COR-L47 (cell line): ENCODE measurements at regions not wholly inside any gene's neighbourhood (a gene's known extent, or its start where the extent isn't known, plus 50 kb on each side); places are given as distances from the start of the nearest gene placed in this dataset.

Experiments
- DNase-seq: peaks from one replicate; lab custom pipeline; 2025; lab: John Stamatoyannopoulos, UW

GRCh38 chr16:48936811-48937210, 326.8 kb upstream of the N4BP1 start:
- DNase-seq = no peak

GRCh38 chr16:48932216-48932855, 322.4 kb upstream of the N4BP1 start:
- DNase-seq = no peak

- DNase-seq = no peak
These were observed 321.1 kb upstream of the N4BP1 start for GRCh38 chr16:48930951-48931553.

GRCh38 chr16:48919791-48920190, 309.8 kb upstream of the N4BP1 start:
- no peak for DNase-seq

GRCh38 chr16:48918520-48919258, 308.7 kb upstream of the N4BP1 start:
- no peak for DNase-seq

GRCh38 chr16:48916566-48916965, 306.6 kb upstream of the N4BP1 start:
- DNase-seq = no peak

GRCh38 chr16:48914070-48914469, 304.1 kb upstream of the N4BP1 start:
- DNase-seq = no peak

GRCh38 chr16:48913384-48913783, 303.4 kb upstream of the N4BP1 start:
- no peak for DNase-seq

GRCh38 chr16:48912360-48912759, 302.4 kb upstream of the N4BP1 start:
- no peak for DNase-seq

- DNase-seq = no peak
These were observed 301.7 kb upstream of the N4BP1 start for GRCh38 chr16:48911700-48912099.

- DNase-seq = no peak
These were observed 300.2 kb upstream of the N4BP1 start for GRCh38 chr16:48910214-48910613.

GRCh38 chr16:48909231-48909630, 299.3 kb upstream of the N4BP1 start:
- DNase-seq = no peak

GRCh38 chr16:48907906-48908634, 298.1 kb upstream of the N4BP1 start:
- no peak for DNase-seq

GRCh38 chr16:48905632-48906505, 295.9 kb upstream of the N4BP1 start:
- no peak for DNase-seq

GRCh38 chr16:48904333-48904732, 294.4 kb upstream of the N4BP1 start:
- no peak for DNase-seq

- DNase-seq = peak; percentile 30
These were observed 293.1 kb upstream of the N4BP1 start for GRCh38 chr16:48903039-48903438.

GRCh38 chr16:48901712-48902374, 291.9 kb upstream of the N4BP1 start:
- DNase-seq = no peak

GRCh38 chr16:48899500-48899899, 289.5 kb upstream of the N4BP1 start:
- DNase-seq = no peak

GRCh38 chr16:48897698-48898205, 287.8 kb upstream of the N4BP1 start:
- no peak for DNase-seq

GRCh38 chr16:48895142-48895541, 285.2 kb upstream of the N4BP1 start:
- DNase-seq = no peak

GRCh38 chr16:48892893-48893292, 282.9 kb upstream of the N4BP1 start:
- DNase-seq = no peak
